Naive thymus-derived CD8-positive, alpha-beta T cell (primary cell): ENCODE measurements at regions not wholly inside any gene's neighbourhood (a gene's known extent, or its start where the extent isn't known, plus 50 kb on each side); places are given as distances from the start of the nearest gene placed in this dataset.

ENCODE experiments used
- ATAC-seq, 2 donors: fragments of 150-1000 bp; cut with Tn5 transposase in 1 of 2; sonication (Bioruptor Pico), chemical (Tn5 transposase) in 1 of 2; 1 replicate in 1 of 2; 2 replicates in 1 of 2; pipeline ENCODE4 v1.10.0; 2021; ENCODE audit warnings: mild to moderate bottlenecking in 2 of 2, moderate library complexity in 2 of 2
- POLR2A ChIA-PET: fragments of 350-600 bp; sonication (Branson Sonifier 250); formaldehyde crosslinking; loops from one replicate; lab custom pipeline; 2021; ENCODE audit warnings: antibody characterized with exemption; lab: Charles Lee
- DNase-seq, 10 donors: peaks; one replicate each; pipeline versions ENCODE4 v3.0.0 to v3.0.0-alpha.2; 2020 to 2022
- H3K27ac Mint-ChIP-seq, 10 donors: one replicate each; pipeline ENCODE4 v1.8.0; 2020 to 2022; ENCODE audit warnings: mild to moderate bottlenecking in 10 of 10, mixed read lengths in 10 of 10, moderate library complexity in 4 of 10, inconsistent platforms in 1 of 10
- H3K27me3 Mint-ChIP-seq, 5 donors: one replicate each; pipeline ENCODE4 v1.8.0; 2021 to 2022; ENCODE audit warnings: mixed read lengths in 5 of 5
- H3K36me3 Mint-ChIP-seq, 3 donors: one replicate each; pipeline ENCODE4 v1.8.0; 2020 to 2022; ENCODE audit warnings: mixed read lengths in 3 of 3, mild to moderate bottlenecking in 2 of 3, inconsistent platforms in 1 of 3
- H3K4me1 Mint-ChIP-seq, 4 donors: one replicate each; pipeline ENCODE4 v1.8.0; 2021 to 2022; ENCODE audit warnings: mixed read lengths in 4 of 4
- H3K4me3 Mint-ChIP-seq, 10 donors: one replicate each; pipeline ENCODE4 v1.8.0; 2020 to 2022; ENCODE audit warnings: mild to moderate bottlenecking in 10 of 10, mixed read lengths in 10 of 10, moderate library complexity in 6 of 10, inconsistent platforms in 1 of 10
- H3K9me3 Mint-ChIP-seq, 9 donors: one replicate each; pipeline ENCODE4 v1.8.0; 2020 to 2022; ENCODE audit warnings: mixed read lengths in 9 of 9, mild to moderate bottlenecking in 3 of 9, inconsistent platforms in 1 of 9, moderate library complexity in 1 of 9

DNA sequence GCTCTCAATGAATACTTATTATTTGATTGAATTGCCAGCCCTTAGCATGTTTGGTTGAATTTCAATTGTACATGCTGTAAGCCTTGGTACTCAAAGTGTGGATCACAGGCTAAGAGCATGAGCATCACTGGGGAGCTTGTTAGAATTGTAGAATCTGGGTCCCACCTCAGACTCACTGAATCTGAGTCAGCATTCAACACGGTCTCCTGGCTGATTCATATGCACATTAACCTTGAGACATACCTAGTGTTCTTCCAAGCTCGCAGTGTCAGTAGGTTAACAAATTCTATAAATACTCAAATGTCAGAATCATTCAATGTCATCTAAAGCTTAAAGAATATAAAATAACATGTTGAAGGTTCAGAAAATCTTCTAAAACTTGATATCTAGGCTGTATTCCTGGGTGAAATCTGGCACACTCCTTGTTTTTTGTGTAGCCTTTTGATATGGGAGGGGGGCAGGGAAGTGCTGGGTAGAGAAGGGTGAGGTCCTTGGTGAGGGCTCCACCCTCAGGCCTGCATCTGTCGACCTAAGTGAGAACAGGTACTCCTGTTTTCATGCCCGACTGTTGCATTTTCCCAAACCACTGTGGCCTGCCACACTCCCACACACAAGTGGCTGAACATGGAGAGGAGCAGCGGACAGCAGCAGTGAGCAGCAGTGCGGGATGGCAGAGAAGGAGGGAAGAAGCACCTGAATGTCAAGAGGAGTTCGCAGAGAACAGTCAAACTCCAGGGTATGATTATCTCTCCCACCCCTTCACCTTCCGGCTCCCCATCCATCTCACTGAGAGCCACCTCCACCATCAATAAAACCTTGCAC lies 529.6 kb upstream of the IGFBP7 start:
- Mint-ChIP-seq H3K9me3 (peaks cover 0 to 5% (median 0%) of the 10 kb centered on the region in 9 donors), H3K4me1 (no peaks in the 10 kb centered on the region), H3K27me3 (no peaks in the 10 kb centered on the region), H3K27ac (no peak overlapping the region), H3K36me3 (no peaks in the 10 kb centered on the region), H3K4me3 (no peak overlapping the region)
- no peak for ATAC-seq
- POLR2A ChIA-PET: no interaction called here
- no peak for DNase-seq

DNA sequence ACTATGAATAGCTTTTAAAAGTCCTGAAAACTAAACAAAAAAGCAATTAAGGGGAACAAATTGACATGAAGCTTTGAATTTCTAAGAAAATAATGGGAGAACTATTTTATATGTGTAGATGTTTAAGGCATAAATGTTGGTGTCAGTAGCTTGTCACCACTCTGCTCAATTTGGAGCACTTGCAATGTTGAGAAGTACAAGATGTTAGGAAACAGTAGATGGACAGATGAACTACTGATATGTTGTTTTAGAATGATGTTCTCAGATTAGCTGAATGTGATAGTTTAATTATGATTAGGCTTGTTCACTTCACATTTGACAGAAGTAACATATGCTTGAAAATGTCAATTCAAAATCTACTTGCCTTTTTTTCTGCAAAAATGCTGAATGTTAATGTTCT lies 525.7 kb upstream of the IGFBP7 start:
- Mint-ChIP-seq H3K4me1 (no peaks in the 10 kb centered on the region), H3K36me3 (no peaks in the 10 kb centered on the region), H3K9me3 (peaks cover 0 to 12% (median 3%) of the 10 kb centered on the region in 9 donors), H3K27ac (no peak overlapping the region), H3K4me3 (no peak overlapping the region), H3K27me3 (no peaks in the 10 kb centered on the region)
- POLR2A ChIA-PET: no interaction called here
- no peak for ATAC-seq
- DNase-seq: no peak

DNA sequence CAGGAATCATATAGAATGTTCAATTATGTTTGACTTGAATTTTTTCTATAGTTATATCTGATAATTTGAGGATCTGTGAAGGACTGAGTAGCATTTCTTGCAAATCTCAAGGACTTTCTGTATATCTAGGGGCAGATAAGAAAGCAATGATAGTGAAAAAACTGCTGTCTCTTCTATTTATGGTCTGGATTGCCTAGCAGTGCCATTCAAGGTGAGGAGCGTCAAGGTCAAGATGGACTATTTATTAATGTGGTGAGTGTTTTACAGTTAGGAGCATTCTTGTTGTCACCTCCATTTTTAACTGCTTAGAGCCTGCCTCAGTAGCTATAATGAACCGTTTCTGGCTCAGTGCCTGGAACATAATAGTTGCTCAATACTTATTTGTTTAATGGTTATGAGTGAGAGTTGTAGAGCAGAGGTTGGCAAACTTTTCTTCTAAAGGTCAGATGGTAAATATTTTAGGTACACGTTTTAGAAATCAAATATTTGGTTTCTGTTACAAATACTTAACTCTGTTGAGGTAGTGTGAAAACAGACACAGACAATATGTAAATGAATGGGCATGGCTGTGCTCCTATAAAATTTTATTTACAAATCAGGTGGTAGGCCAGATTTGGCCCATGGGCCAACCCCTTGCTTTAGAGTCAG lies 523.2 kb upstream of the IGFBP7 start:
- H3K4me1 Mint-ChIP-seq: no peaks in the 10 kb centered on the region
- H3K4me3 Mint-ChIP-seq: no peak overlapping the region
- peaks cover 0 to 14% (median 5%) of the 10 kb centered on the region in 9 donors for H3K9me3 Mint-ChIP-seq
- ATAC-seq: no peak
- H3K36me3 Mint-ChIP-seq: no peaks in the 10 kb centered on the region
- POLR2A ChIA-PET: no interaction called here
- DNase-seq: no peak
- H3K27me3 Mint-ChIP-seq: no peaks in the 10 kb centered on the region
- H3K27ac Mint-ChIP-seq: no peak overlapping the region

DNA sequence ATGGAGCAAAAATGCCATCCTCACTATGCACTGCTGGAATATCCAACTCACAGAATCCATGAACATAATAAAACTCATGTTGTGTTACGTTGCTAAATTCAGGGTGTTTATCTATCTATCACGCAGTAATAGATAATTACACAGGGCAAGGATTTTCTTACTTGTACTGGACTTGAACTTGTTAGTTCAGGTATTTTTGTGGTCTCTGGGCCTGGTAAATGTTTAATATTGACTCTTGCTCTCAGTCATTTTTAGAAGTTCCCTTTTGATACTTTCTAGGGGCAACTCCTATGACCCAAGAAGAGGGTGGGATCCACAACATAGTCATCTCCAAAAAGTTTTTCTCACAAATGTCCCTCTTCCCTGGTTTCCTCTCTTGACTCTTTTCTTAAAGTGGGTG lies 522.4 kb upstream of the IGFBP7 start:
- Mint-ChIP-seq H3K27ac (no peak overlapping the region), H3K4me1 (no peaks in the 10 kb centered on the region), H3K9me3 (peaks cover 0 to 14% (median 8%) of the 10 kb centered on the region in 9 donors), H3K4me3 (no peak overlapping the region), H3K27me3 (no peaks in the 10 kb centered on the region), H3K36me3 (no peaks in the 10 kb centered on the region)
- DNase-seq: no peak
- POLR2A ChIA-PET: no interaction called here
- no peak for ATAC-seq

DNA sequence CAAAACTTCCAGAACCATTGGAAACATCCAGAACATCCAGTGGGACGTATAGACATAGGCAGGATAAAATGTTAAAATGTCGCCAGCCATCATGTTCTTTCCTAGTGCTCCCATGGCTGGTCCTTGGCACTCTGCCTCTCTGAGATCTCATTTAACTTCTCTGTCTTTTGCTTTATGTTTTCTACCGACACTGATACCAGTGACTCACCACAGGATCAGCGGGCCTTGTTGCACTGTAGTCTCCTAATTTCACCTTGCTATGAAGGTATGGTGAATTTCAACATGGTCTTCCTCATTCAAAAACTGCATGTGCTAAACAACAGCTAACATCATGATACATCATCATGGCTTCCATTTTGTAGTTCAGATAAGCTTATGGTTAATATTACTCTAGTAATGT lies 521.0 kb upstream of the IGFBP7 start:
- DNase-seq: no peak

DNA sequence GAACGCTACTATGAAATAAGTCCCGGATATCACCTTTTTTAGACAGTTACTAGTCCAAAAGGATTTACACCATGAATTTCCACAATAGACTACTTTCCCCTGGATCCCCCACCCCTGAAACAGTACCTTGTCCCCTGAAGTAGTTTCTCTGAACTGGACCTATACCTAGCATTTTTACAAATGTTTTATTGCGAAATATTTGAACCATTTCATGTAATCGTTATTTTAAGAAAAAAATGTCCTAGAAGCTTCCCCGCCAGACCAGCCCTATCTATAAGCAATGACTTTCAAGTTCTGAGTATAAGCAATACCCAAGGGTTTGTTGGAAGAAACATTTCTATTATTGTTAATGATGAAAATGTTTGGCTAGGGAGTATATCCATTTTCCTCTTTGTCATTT lies 517.8 kb upstream of the IGFBP7 start:
- H3K27ac Mint-ChIP-seq: no peak overlapping the region
- DNase-seq: no peak
- H3K4me1 Mint-ChIP-seq: no peaks in the 10 kb centered on the region
- no peaks in the 10 kb centered on the region for H3K36me3 Mint-ChIP-seq
- POLR2A ChIA-PET: no interaction called here
- H3K27me3 Mint-ChIP-seq: peaks cover 0 to 3% (median 0%) of the 10 kb centered on the region in 5 donors
- peaks cover 2 to 18% (median 12%) of the 10 kb centered on the region in 9 donors for H3K9me3 Mint-ChIP-seq
- ATAC-seq: no peak
- no peak overlapping the region for H3K4me3 Mint-ChIP-seq

More for the DNA sequence above, 521.0 kb upstream of the IGFBP7 start:
- POLR2A ChIA-PET: no interaction called here
- Mint-ChIP-seq H3K36me3 (no peaks in the 10 kb centered on the region), H3K9me3 (peaks cover 0 to 14% (median 8%) of the 10 kb centered on the region in 9 donors), H3K4me3 (no peak overlapping the region), H3K4me1 (no peaks in the 10 kb centered on the region), H3K27ac (no peak overlapping the region), H3K27me3 (no peaks in the 10 kb centered on the region)
- no peak for ATAC-seq

DNA sequence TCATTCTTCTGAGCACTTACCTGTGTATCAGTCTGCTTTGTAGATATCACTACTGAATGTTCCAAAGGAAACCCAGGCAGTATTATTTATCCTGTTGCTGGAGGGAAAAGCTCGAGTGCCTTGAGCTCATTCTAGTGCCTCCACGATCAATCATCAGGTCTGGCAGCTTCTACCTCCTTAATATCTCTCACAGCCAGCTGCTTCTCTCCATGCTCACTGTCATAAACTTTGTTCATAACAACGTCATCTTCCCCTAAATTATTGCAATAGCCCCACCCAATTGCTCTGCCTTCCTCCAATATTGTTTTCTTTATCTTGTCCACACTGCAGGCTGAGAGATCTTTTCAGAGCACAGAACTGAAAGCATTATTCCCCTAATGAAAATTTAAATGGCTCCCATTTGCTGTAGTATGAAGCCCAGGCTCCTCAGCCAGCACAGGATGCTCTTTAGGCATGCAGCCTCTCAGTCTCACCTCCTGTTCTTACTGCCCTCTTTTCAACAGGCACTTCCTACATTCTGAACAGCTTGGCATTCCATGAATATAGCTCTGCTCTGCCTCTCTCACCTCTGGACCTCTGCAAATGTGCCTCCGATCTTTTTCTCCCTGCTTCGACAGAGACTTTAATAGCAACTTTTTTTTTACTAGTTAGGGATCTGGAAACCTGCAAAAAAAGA lies 504.2 kb upstream of the IGFBP7 start:
- Mint-ChIP-seq H3K36me3 (no peaks in the 10 kb centered on the region), H3K9me3 (peaks cover 0 to 2% (median 0%) of the 10 kb centered on the region in 9 donors), H3K27ac (no peak overlapping the region), H3K4me1 (no peaks in the 10 kb centered on the region), H3K27me3 (peaks cover 0 to 3% (median 0%) of the 10 kb centered on the region in 5 donors), H3K4me3 (no peak overlapping the region)
- ATAC-seq (no peak), DNase-seq (no peak)
- POLR2A ChIA-PET: interaction anchor here (0.6 kb wide), 1 partner anchor 942 kb away, joined by 3 read pairs; no protein-coding TSS in a partner anchor

DNA sequence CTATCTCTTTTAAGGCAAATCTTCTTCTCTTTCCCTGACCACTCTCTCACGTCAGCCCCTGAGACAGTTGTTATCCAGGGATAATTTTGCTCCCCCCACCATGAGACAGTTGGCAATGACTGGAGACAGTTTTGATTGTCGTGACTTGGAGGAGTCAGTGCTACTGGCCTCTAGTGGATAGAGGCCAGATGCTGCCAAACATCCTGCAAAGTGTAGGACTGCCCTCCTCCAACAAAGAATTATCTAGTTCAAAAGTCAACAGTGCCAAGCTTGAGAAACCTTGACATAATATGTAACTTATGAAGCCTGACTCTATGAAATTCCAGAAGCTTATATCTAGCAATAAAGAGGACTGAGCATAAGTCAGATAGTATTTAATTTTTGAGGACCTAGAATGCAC lies 502.1 kb upstream of the IGFBP7 start:
- H3K4me1 Mint-ChIP-seq: no peaks in the 10 kb centered on the region
- DNase-seq: no peak
- no peak overlapping the region for H3K4me3 Mint-ChIP-seq

DNA sequence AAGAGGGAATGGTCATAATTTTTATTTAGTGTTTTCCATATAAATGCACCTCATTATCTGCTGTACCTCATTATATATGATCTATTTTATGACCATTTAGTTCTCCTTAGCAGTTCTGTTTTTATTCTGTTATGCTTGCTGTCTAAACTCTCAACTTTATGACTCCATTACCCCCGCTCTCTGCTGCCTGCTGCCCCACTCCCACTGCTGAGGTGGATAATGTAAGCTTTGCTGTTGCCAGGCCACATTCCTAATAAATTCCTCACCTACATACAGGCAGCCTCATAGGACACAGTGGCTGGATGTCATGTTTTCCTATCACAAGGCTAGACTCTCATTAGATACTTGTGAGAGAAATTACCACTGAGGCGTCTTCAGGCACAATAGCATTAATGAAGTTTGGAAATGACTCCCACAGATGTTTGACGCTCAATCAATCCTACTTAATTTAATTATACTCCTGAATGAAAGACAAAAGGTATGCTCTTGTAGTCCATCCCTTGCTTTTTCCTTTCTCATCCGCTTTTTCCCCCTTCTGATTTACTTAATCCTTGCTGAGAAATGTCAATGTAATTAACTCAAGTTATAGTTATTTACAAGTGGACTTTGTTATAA lies 497.5 kb upstream of the IGFBP7 start:
- peaks cover 0 to 10% (median 2%) of the 10 kb centered on the region in 9 donors for H3K9me3 Mint-ChIP-seq
- POLR2A ChIA-PET: no interaction called here
- H3K27me3 Mint-ChIP-seq: peaks cover 0 to 6% (median 0%) of the 10 kb centered on the region in 5 donors
- H3K36me3 Mint-ChIP-seq: no peaks in the 10 kb centered on the region
- no peaks in the 10 kb centered on the region for H3K4me1 Mint-ChIP-seq
- ATAC-seq: no peak
- no peak overlapping the region for H3K4me3 Mint-ChIP-seq
- DNase-seq: no peak
- no peak overlapping the region for H3K27ac Mint-ChIP-seq

More for the DNA sequence above, 502.1 kb upstream of the IGFBP7 start:
- ATAC-seq: no peak
- peaks cover 0 to 2% (median 0%) of the 10 kb centered on the region in 9 donors for H3K9me3 Mint-ChIP-seq
- POLR2A ChIA-PET: no interaction called here
- H3K27me3 Mint-ChIP-seq: peaks cover 0 to 6% (median 0%) of the 10 kb centered on the region in 5 donors
- H3K27ac Mint-ChIP-seq: no peak overlapping the region
- H3K36me3 Mint-ChIP-seq: no peaks in the 10 kb centered on the region

DNA sequence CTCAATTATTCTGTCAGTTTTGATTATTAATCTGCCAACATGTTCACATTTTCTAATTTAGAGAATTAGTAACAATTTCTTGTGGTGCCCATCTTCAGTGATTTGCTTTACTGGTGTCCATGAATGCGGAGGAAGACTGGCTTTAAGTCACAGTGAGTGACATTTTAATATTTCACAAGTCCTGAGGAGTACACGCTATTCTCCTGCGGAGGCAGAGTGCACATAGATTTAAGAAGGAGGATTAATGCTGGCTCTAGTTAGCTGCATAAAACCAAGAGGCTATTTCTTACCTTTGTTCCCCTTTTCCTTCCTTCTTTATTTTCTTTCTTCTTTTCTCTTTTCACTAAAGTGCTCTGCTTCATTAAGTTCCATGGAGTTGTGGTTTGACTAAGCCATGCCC lies 495.2 kb upstream of the IGFBP7 start:
- DNase-seq: no peak
- POLR2A ChIA-PET: no interaction called here
- no peaks in the 10 kb centered on the region for H3K36me3 Mint-ChIP-seq
- H3K9me3 Mint-ChIP-seq: peaks cover 0 to 10% (median 3%) of the 10 kb centered on the region in 9 donors
- no peaks in the 10 kb centered on the region for H3K4me1 Mint-ChIP-seq
- H3K27me3 Mint-ChIP-seq: peaks cover 0 to 3% (median 0%) of the 10 kb centered on the region in 5 donors
- H3K27ac Mint-ChIP-seq: no peak overlapping the region
- ATAC-seq: no peak
- no peak overlapping the region for H3K4me3 Mint-ChIP-seq

DNA sequence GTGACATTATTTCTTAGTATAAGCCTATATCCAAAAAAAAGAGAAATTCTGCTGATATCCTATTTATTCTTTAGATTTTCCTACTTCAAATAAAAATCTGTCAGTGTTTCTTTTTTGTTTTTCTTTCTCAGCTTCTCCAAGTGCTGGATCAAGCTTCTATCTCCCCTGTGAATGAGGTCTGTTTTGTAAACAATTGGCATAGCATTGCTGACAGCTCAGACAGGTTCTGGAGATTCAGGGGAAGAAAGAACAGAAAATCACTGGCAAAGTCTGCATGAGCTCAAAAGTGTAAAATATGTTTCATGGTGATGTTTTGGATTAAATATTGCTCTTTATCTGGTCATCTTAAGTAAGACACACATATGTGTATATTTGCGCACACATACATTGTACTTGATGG lies 492.0 kb upstream of the IGFBP7 start:
- no peak overlapping the region for H3K4me3 Mint-ChIP-seq
- H3K27ac Mint-ChIP-seq: no peak overlapping the region
- H3K9me3 Mint-ChIP-seq: peaks cover 0 to 19% (median 2%) of the 10 kb centered on the region in 9 donors
- H3K36me3 Mint-ChIP-seq: no peaks in the 10 kb centered on the region
- no peak for ATAC-seq
- H3K27me3 Mint-ChIP-seq: no peaks in the 10 kb centered on the region
- H3K4me1 Mint-ChIP-seq: no peaks in the 10 kb centered on the region
- POLR2A ChIA-PET: no interaction called here
- no peak for DNase-seq

DNA sequence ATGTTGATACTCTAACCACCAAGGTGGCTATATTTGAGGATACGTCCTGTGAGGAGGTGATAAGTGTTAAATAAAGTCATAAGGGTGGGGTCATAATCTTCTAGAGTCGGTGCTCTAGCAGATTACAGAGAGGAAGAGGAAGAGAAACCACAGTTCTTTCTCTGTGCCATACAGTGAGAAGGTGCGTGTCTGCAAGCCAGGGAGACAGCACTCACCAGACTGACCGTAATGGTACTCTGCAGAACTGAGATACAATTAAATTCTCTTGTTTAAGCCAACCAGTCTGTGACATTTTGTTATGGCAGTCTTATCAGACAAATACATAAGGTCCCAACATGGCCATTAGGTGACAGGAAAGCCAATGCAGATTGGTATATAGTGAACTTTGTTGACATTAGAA lies 480.9 kb upstream of the IGFBP7 start:
- no peaks in the 10 kb centered on the region for H3K27me3 Mint-ChIP-seq
- DNase-seq (no peak), ATAC-seq (no peak)
- POLR2A ChIA-PET: no interaction called here
- H3K4me3 Mint-ChIP-seq: no peak overlapping the region
- H3K4me1 Mint-ChIP-seq: no peaks in the 10 kb centered on the region
- H3K9me3 Mint-ChIP-seq: peaks cover 0 to 13% (median 4%) of the 10 kb centered on the region in 9 donors
- H3K36me3 Mint-ChIP-seq: no peaks in the 10 kb centered on the region
- no peak overlapping the region for H3K27ac Mint-ChIP-seq

DNA sequence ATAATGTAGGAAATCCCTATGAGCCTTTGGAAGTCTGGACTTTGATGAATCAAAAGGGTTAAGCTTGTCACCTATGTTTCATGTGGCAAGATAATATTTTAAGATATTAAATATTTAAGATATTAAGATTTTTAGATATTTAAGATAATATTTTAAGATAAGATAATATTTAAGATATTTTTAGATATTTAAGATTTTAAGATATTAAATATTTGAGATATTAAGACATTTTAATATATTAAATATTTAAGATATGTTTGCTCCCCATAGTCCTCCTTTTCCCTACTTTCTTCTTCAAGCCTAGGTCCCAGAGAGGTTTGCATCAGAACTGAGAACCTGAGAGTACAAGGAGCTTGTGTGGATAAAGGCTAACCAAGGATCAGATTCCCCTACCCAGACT lies 478.4 kb upstream of the IGFBP7 start:
- H3K27ac Mint-ChIP-seq: no peak overlapping the region
- POLR2A ChIA-PET: no interaction called here
- DNase-seq: no peak
- H3K9me3 Mint-ChIP-seq: peaks cover 0 to 19% (median 4%) of the 10 kb centered on the region in 9 donors
- H3K36me3 Mint-ChIP-seq: no peaks in the 10 kb centered on the region
- no peak overlapping the region for H3K4me3 Mint-ChIP-seq
- H3K27me3 Mint-ChIP-seq: no peaks in the 10 kb centered on the region
- H3K4me1 Mint-ChIP-seq: no peaks in the 10 kb centered on the region
- no peak for ATAC-seq
